ENCODE measurements at regions not wholly inside any gene's neighbourhood (a gene's known extent, or its start where the extent isn't known, plus 50 kb on each side); places are given as distances from the start of the nearest gene placed in this dataset.

DNA sequence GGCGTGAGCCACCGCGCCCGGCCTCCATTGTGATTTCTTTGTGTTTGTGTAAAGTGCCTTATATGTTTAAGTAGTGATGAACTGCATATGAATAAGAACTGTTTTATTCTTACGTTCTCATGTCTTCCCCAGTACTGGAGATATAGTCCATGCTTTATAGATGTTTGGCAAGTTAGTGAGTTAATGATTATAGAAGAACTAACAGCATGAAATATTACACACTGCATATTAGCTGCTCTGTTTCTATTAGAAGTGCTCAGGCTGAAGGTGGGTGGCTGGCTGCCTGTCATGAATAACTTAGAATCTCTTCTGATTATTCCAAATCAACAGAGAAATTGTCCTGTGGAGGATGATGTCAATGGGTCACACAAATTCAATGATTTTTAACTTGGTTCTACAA is 709.4 kb downstream of the GALC start:
- ChIA-PET CTCF (no interaction called here), POLR2A (no interaction called here)
- H3K4me3 ChIP-seq (ENCODE audit: low read depth, low read length): no peak overlapping the region
- TF ChIP-seq, protein P1, sequence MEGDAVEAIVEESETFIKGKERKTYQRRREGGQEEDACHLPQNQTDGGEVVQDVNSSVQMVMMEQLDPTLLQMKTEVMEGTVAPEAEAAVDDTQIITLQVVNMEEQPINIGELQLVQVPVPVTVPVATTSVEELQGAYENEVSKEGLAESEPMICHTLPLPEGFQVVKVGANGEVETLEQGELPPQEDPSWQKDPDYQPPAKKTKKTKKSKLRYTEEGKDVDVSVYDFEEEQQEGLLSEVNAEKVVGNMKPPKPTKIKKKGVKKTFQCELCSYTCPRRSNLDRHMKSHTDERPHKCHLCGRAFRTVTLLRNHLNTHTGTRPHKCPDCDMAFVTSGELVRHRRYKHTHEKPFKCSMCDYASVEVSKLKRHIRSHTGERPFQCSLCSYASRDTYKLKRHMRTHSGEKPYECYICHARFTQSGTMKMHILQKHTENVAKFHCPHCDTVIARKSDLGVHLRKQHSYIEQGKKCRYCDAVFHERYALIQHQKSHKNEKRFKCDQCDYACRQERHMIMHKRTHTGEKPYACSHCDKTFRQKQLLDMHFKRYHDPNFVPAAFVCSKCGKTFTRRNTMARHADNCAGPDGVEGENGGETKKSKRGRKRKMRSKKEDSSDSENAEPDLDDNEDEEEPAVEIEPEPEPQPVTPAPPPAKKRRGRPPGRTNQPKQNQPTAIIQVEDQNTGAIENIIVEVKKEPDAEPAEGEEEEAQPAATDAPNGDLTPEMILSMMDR (IDR thresholded peaks at IDR 0.05; ENCODE audit: insufficient read depth, low read length, missing control alignments): no peak
- DNase-seq (ENCODE audit: low read depth, low spot score): no peak

DNA sequence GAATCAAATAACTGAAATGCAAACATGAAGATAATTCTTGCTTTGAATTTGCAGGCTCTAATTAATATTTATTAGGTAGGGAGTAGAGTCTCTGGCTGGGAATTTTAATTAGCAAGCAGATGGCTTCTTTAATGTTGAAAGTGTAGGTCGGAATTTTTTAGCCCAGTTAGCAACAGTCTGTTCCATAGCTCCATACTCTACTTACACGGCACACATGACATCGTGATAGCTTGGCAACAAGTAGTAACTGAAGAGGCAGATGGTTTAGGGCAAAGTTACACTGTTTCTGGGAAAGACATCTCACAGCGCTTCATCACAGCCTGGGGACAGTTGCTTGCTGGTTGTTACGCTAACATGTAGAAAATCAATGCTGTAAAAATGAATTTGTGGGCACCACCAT is 710.7 kb downstream of the GALC start:
- ChIA-PET POLR2A (no interaction called here), CTCF (no interaction called here)
- no peak overlapping the region for H3K4me3 ChIP-seq (ENCODE audit: low read depth, low read length)
- no peak for DNase-seq (ENCODE audit: low read depth, low spot score)
- TF ChIP-seq, protein P1 (IDR thresholded peaks at IDR 0.05; ENCODE audit: insufficient read depth, low read length, missing control alignments): no peak

- no peak for DNase-seq (ENCODE audit: low read depth, low spot score)
- POLR2A ChIA-PET: no interaction called here
- TF ChIP-seq, protein P1 (IDR thresholded peaks at IDR 0.05; ENCODE audit: insufficient read depth, low read length, missing control alignments): no peak
- H3K4me3 ChIP-seq (ENCODE audit: low read depth, low read length): no peak overlapping the region
- CTCF ChIA-PET: no interaction called here
These were observed 714.6 kb downstream of the GALC start for GRCh38 chr14:87278415-87278814.

DNA sequence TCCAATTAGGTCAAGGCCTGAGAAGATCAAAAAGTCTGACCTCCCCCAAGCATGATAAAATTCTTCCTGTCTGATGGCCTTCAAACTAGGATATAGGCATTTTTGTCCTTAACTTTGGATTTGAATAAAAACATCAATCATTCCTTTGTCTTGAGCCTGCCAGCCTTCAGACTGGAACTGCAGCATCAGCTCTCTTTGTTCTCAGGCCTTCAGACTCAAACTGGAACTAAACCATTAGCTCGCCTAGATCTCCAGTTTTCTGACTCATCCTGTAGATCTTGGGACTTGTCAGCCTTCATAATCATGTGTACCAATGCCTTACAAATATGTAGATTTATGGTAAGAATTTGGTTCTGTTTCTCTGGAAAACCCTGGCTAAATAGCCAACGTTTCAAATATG is 721.7 kb downstream of the GALC start:
- DNase-seq (ENCODE audit: low read depth, low spot score): no peak
- ChIA-PET CTCF (no interaction called here), POLR2A (no interaction called here)
- TF ChIP-seq, protein P1 (IDR thresholded peaks at IDR 0.05; ENCODE audit: insufficient read depth, low read length, missing control alignments): no peak
- no peak overlapping the region for H3K4me3 ChIP-seq (ENCODE audit: low read depth, low read length)

- ChIA-PET CTCF (no interaction called here), POLR2A (no interaction called here)
- DNase-seq (ENCODE audit: low read depth, low spot score): no peak
- H3K4me3 ChIP-seq (ENCODE audit: low read depth, low read length): no peak overlapping the region
- TF ChIP-seq, protein P1 (IDR thresholded peaks at IDR 0.05; ENCODE audit: insufficient read depth, low read length, missing control alignments): no peak
These were observed 724.0 kb downstream of the GALC start for GRCh38 chr14:87268997-87269396.

GRCh38 chr14:87264796-87265195 is 728.2 kb downstream of the GALC start:
- DNase-seq (ENCODE audit: low read depth, low spot score): no peak
- H3K4me3 ChIP-seq (ENCODE audit: low read depth, low read length): no peak overlapping the region
- ChIA-PET POLR2A (interaction anchor here (0.7 kb wide), 1 partner anchor 26 kb away, joined by 3 read pairs; no protein-coding TSS in a partner anchor), CTCF (no interaction called here)
- TF ChIP-seq, protein P1 (IDR thresholded peaks at IDR 0.05; ENCODE audit: insufficient read depth, low read length, missing control alignments): no peak

Measured in AG04449 (cell line).